ENCODE measurements at regions not wholly inside any gene's neighbourhood (a gene's known extent, or its start where the extent isn't known, plus 50 kb on each side); places are given as distances from the start of the nearest gene placed in this dataset.

DNA sequence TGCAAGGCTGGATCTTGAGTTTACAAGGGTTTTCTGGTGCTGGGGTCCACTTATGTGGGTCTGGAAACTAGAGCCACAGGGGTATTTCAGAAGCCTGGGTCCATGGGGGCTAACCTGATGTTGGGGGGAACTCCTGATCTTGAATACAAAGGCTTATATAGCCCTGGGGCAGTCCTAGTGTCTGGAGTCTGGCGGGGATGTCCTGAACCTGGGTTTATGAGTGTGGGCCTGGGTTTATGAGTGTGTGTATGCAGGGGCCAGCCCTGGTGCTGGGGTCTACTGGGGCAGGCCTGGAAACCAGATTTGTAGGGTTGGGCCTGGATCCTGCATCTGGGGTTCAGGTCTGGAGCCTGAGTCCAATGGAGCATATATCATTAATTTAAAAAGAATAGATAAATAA lies 146.5 kb upstream of the C1GALT1 start:
- no peak for TF ChIP-seq POLR2A (IDR thresholded peaks at IDR 0.05)
- TF ChIP-seq, protein P1, sequence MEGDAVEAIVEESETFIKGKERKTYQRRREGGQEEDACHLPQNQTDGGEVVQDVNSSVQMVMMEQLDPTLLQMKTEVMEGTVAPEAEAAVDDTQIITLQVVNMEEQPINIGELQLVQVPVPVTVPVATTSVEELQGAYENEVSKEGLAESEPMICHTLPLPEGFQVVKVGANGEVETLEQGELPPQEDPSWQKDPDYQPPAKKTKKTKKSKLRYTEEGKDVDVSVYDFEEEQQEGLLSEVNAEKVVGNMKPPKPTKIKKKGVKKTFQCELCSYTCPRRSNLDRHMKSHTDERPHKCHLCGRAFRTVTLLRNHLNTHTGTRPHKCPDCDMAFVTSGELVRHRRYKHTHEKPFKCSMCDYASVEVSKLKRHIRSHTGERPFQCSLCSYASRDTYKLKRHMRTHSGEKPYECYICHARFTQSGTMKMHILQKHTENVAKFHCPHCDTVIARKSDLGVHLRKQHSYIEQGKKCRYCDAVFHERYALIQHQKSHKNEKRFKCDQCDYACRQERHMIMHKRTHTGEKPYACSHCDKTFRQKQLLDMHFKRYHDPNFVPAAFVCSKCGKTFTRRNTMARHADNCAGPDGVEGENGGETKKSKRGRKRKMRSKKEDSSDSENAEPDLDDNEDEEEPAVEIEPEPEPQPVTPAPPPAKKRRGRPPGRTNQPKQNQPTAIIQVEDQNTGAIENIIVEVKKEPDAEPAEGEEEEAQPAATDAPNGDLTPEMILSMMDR (IDR thresholded peaks at IDR 0.05): no peak
- TF ChIP-seq EP300 (IDR thresholded peaks at IDR 0.05): no peak

Data from gastroesophageal sphincter (tissue), 3 donors.